Mesendoderm (in vitro differentiated cells): ENCODE measurements at regions not wholly inside any gene's neighbourhood (a gene's known extent, or its start where the extent isn't known, plus 50 kb on each side); places are given as distances from the start of the nearest gene placed in this dataset.

Experiments used
- DNase-seq: peaks from one replicate; pipeline ENCODE4 v3.0.0; 2013
- H2AK5ac ChIP-seq: 2 replicates; pipeline ENCODE4 v1.6.1; 2013; ENCODE audit warnings: low read length, inconsistent platforms
- H2BK120ac ChIP-seq: 2 replicates; pipeline ENCODE4 v1.6.1; 2013; ENCODE audit warnings: low read depth, mild to moderate bottlenecking, low read length, moderate library complexity, mixed read lengths
- H2BK15ac ChIP-seq: replicated peaks from 2 replicates; pipeline ENCODE4 v1.6.1; 2013; ENCODE audit warnings: low read depth, mild to moderate bottlenecking, moderate library complexity
- H2BK5ac ChIP-seq: 2 replicates; pipeline ENCODE4 v1.6.1; 2013; ENCODE audit warnings: low read length, inconsistent platforms
- H3K18ac ChIP-seq: 2 replicates; pipeline ENCODE4 v1.6.1; 2013; ENCODE audit warnings: mild to moderate bottlenecking, low read length, mixed read lengths
- H3K23ac ChIP-seq: one replicate; pipeline ENCODE4 v1.6.1; 2013; ENCODE audit warnings: low read length
- H3K27ac ChIP-seq: 2 replicates; pipeline ENCODE4 v1.5.1; 2013; ENCODE audit warnings: low read depth, mild to moderate bottlenecking, inconsistent platforms, low read length, moderate library complexity
- H3K27me3 ChIP-seq: 2 replicates; pipeline ENCODE4 v1.6.1; 2013; ENCODE audit warnings: low read length, control low read depth, mild to moderate bottlenecking, inconsistent platforms; ENCODE audit not compliant: insufficient read depth, poor library complexity
- H3K36me3 ChIP-seq: 2 replicates; pipeline ENCODE4 v1.6.1; 2013; ENCODE audit warnings: low read length, inconsistent platforms; ENCODE audit not compliant: control insufficient read depth, insufficient read depth
- H3K4ac ChIP-seq: one replicate; pipeline ENCODE4 v1.6.1; 2013; ENCODE audit warnings: low read depth, mild to moderate bottlenecking, low read length, moderate library complexity
- H3K4me1 ChIP-seq: 2 replicates; pipeline ENCODE4 v1.6.1; 2013; ENCODE audit warnings: low read depth, low read length, inconsistent platforms; ENCODE audit not compliant: control insufficient read depth
- H3K4me2 ChIP-seq: 2 replicates; pipeline ENCODE4 v1.6.1; 2013; ENCODE audit warnings: low read length
- H3K4me3 ChIP-seq: 2 replicates; pipeline ENCODE4 v1.5.1; 2013; ENCODE audit warnings: mild to moderate bottlenecking, low read length
- H3K56ac ChIP-seq: one replicate; pipeline ENCODE4 v1.6.1; 2013; ENCODE audit warnings: low read length
- H3K79me1 ChIP-seq: 2 replicates; pipeline ENCODE4 v1.6.1; 2013; ENCODE audit warnings: low read length, inconsistent platforms
- H3K79me2 ChIP-seq: 2 replicates; pipeline ENCODE4 v1.6.1; 2013; ENCODE audit warnings: mild to moderate bottlenecking, low read length; ENCODE audit not compliant: control insufficient read depth, insufficient read depth
- H3K9ac ChIP-seq: 2 replicates; pipeline ENCODE4 v1.6.1; 2013; ENCODE audit warnings: low read length, inconsistent platforms
- H4K5ac ChIP-seq: one replicate; pipeline ENCODE4 v1.6.1; 2013; ENCODE audit warnings: low read length
- H4K8ac ChIP-seq: one replicate; pipeline ENCODE4 v1.6.1; 2013; ENCODE audit warnings: low read depth, mild to moderate bottlenecking, control low read depth, low read length, moderate library complexity
- WGBS: extraction: QIAGEN DNeasy Blood & Tissue Kit; methylation state at CpG from one replicate; pipeline ENCODE4 v1.1.7; 2013; ENCODE audit warnings: low lambda C conversion rate, missing lambda C conversion rate; ENCODE audit not compliant: insufficient coverage; ENCODE audit errors: extremely low coverage; 5-methylcytosine and 5-hydroxymethylcytosine counted together

GRCh38 chr2:212815453-212815852 is 276.9 kb upstream of the ERBB4 start:
- DNase-seq, result no peak

GRCh38 chr2:212814941-212815340 is 276.3 kb upstream of the ERBB4 start:
- Histone ChIP-seq H3K27ac (no peak overlapping the region), H3K27me3 (no peaks in the 10 kb centered on the region), H2BK15ac (no peak overlapping the region), H2BK5ac (no peak overlapping the region), H3K4me1 (no peaks in the 10 kb centered on the region), H3K4ac (no peak overlapping the region), H3K23ac (no peak overlapping the region), H3K4me2 (no peak overlapping the region), H3K56ac (no peak overlapping the region), H3K36me3 (no peaks in the 10 kb centered on the region), H3K79me1 (no peaks in the 10 kb centered on the region), H4K8ac (no peak overlapping the region), H2BK120ac (no peak overlapping the region), H3K79me2 (no peaks in the 10 kb centered on the region), H3K9ac (no peak overlapping the region), H2AK5ac (no peak overlapping the region), H4K5ac (no peak overlapping the region), H3K18ac (no peak overlapping the region), H3K4me3 (no peak overlapping the region)
- no peak for DNase-seq
- WGBS, result no CpG with 5 or more reads among the region's 1 CpG

More at GRCh38 chr2:212815453-212815852, 276.9 kb upstream of the ERBB4 start:
- Histone ChIP-seq H3K18ac (no peak overlapping the region), H4K8ac (no peak overlapping the region), H3K27ac (no peak overlapping the region), H3K4me3 (no peak overlapping the region), H3K4me1 (no peaks in the 10 kb centered on the region), H2AK5ac (no peak overlapping the region), H2BK5ac (no peak overlapping the region), H3K56ac (no peak overlapping the region), H3K36me3 (no peaks in the 10 kb centered on the region), H3K4ac (no peak overlapping the region), H2BK120ac (no peak overlapping the region), H3K9ac (no peak overlapping the region), H3K23ac (no peak overlapping the region), H4K5ac (no peak overlapping the region), H3K79me1 (no peaks in the 10 kb centered on the region), H3K79me2 (no peaks in the 10 kb centered on the region), H2BK15ac (no peak overlapping the region), H3K4me2 (no peak overlapping the region), H3K27me3 (no peaks in the 10 kb centered on the region)
- no CpG with 5 or more reads among the region's 5 CpGs for WGBS

- no peak overlapping the region for H3K27ac ChIP-seq
- H3K9ac ChIP-seq, result no peak overlapping the region
- no CpG with 5 or more reads among the region's 1 CpG for WGBS
- no peak overlapping the region for H3K4me2 ChIP-seq
- H2AK5ac ChIP-seq, result no peak overlapping the region
- no peak overlapping the region for H3K18ac ChIP-seq
- no peak overlapping the region for H4K8ac ChIP-seq
- no peaks in the 10 kb centered on the region for H3K79me1 ChIP-seq
- H3K4ac ChIP-seq, result no peak overlapping the region
- H2BK5ac ChIP-seq, result no peak overlapping the region
- no peak overlapping the region for H3K4me3 ChIP-seq
- no peaks in the 10 kb centered on the region for H3K4me1 ChIP-seq
- DNase-seq, result peak; percentile 6
- H3K23ac ChIP-seq, result no peak overlapping the region
- H3K27me3 ChIP-seq, result no peaks in the 10 kb centered on the region
- H3K56ac ChIP-seq, result no peak overlapping the region
- H4K5ac ChIP-seq, result no peak overlapping the region
- H3K79me2 ChIP-seq, result no peaks in the 10 kb centered on the region
- no peak overlapping the region for H2BK15ac ChIP-seq
- no peaks in the 10 kb centered on the region for H3K36me3 ChIP-seq
- no peak overlapping the region for H2BK120ac ChIP-seq
These were observed 273.3 kb upstream of the ERBB4 start for GRCh38 chr2:212811921-212812320.

- H3K79me2 ChIP-seq, result no peaks in the 10 kb centered on the region
- H2BK120ac ChIP-seq, result no peak overlapping the region
- H3K4me2 ChIP-seq, result no peak overlapping the region
- no peak overlapping the region for H3K4me3 ChIP-seq
- WGBS, result no CpG with 5 or more reads among the region's 3 CpGs
- H2BK15ac ChIP-seq, result no peak overlapping the region
- no peak overlapping the region for H3K9ac ChIP-seq
- no peaks in the 10 kb centered on the region for H3K36me3 ChIP-seq
- no peaks in the 10 kb centered on the region for H3K79me1 ChIP-seq
- H3K23ac ChIP-seq, result no peak overlapping the region
- H2BK5ac ChIP-seq, result no peak overlapping the region
- H3K18ac ChIP-seq, result no peak overlapping the region
- H2AK5ac ChIP-seq, result no peak overlapping the region
- H3K56ac ChIP-seq, result no peak overlapping the region
- H4K5ac ChIP-seq, result no peak overlapping the region
- H4K8ac ChIP-seq, result no peak overlapping the region
- H3K4me1 ChIP-seq, result no peaks in the 10 kb centered on the region
- H3K27me3 ChIP-seq, result no peaks in the 10 kb centered on the region
- H3K4ac ChIP-seq, result no peak overlapping the region
- H3K27ac ChIP-seq, result no peak overlapping the region
- DNase-seq, result no peak
These were observed 272.6 kb upstream of the ERBB4 start for GRCh38 chr2:212811036-212811805.

GRCh38 chr2:212797484-212798205 is 259.0 kb upstream of the ERBB4 start:
- Histone ChIP-seq H3K79me2 (no peaks in the 10 kb centered on the region), H3K79me1 (no peaks in the 10 kb centered on the region), H3K36me3 (no peaks in the 10 kb centered on the region), H3K9ac (no peak overlapping the region), H3K27ac (no peak overlapping the region), H2BK15ac (no peak overlapping the region), H3K4ac (no peak overlapping the region), H3K23ac (no peak overlapping the region), H2BK120ac (no peak overlapping the region), H2AK5ac (no peak overlapping the region), H3K4me2 (no peak overlapping the region), H3K56ac (no peak overlapping the region), H3K18ac (no peak overlapping the region), H3K27me3 (no peaks in the 10 kb centered on the region), H3K4me1 (no peaks in the 10 kb centered on the region), H3K4me3 (no peak overlapping the region), H2BK5ac (no peak overlapping the region), H4K5ac (no peak overlapping the region), H4K8ac (no peak overlapping the region)
- WGBS, result no CpG with 5 or more reads among the region's 5 CpGs
- DNase-seq, result no peak
